GM12878 (cell line): ENCODE measurements at regions not wholly inside any gene's neighbourhood (a gene's known extent, or its start where the extent isn't known, plus 50 kb on each side); places are given as distances from the start of the nearest gene placed in this dataset.

Experiments used
- CHD2 ChIP-seq: IDR thresholded peaks from 2 replicates; pipeline ENCODE4 v1.6.1; 2011; ENCODE audit warnings: low read depth, low read length, improper control_type of control experiment, borderline replicate concordance
- POLR2A ChIP-seq: IDR thresholded peaks from 2 replicates; pipeline ENCODE4 v1.6.1; 2011; ENCODE audit warnings: low read depth, mild to moderate bottlenecking, low read length
- REST ChIP-seq: IDR thresholded peaks from 2 replicates; pipeline ENCODE4 v1.6.1; 2012; ENCODE audit warnings: mild to moderate bottlenecking, low read depth, low read length
- ZBTB40 ChIP-seq: fragments of 450-650 bp; IDR thresholded peaks from 2 replicates; pipeline ENCODE4 v1.6.1; 2016; ENCODE audit warnings: mild to moderate bottlenecking, moderate library complexity, borderline replicate concordance
- ZNF274 ChIP-seq: IDR thresholded peaks from one replicate; pipeline ENCODE4 v1.8.0; 2011; ENCODE audit not compliant: insufficient read length, insufficient read depth
- TF ChIP-seq, protein P1 (sequence below): IDR thresholded peaks from 2 replicates; pipeline ENCODE4 v1.6.1; 2012; ENCODE audit warnings: low read depth, low read length, improper control_type of control experiment

GRCh38 chr4:108484187-108484586 is 136.2 kb upstream of the RPL34 start:
- no peak for TF ChIP-seq POLR2A
- no peak for TF ChIP-seq CHD2
- TF ChIP-seq ZNF274, result no peak
- no peak for TF ChIP-seq REST
- TF ChIP-seq, protein P1, sequence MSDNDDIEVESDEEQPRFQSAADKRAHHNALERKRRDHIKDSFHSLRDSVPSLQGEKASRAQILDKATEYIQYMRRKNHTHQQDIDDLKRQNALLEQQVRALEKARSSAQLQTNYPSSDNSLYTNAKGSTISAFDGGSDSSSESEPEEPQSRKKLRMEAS, result no peak
- TF ChIP-seq ZBTB40, result no peak
